HL-60/S4 treated with retinoic acid at 250 ng/mL for 4 days and 3 days (cell line): ENCODE measurements at regions not wholly inside any gene's neighbourhood (a gene's known extent, or its start where the extent isn't known, plus 50 kb on each side); places are given as distances from the start of the nearest gene placed in this dataset.

Source experiments
- in situ Hi-C: fragments of 300-500 bp; cut with MboI; formaldehyde crosslinking; loops from 2 replicates; pipeline ENCODE4 v1.7.0; 2022; ENCODE audit warnings: low sequenced_read_pairs

DNA sequence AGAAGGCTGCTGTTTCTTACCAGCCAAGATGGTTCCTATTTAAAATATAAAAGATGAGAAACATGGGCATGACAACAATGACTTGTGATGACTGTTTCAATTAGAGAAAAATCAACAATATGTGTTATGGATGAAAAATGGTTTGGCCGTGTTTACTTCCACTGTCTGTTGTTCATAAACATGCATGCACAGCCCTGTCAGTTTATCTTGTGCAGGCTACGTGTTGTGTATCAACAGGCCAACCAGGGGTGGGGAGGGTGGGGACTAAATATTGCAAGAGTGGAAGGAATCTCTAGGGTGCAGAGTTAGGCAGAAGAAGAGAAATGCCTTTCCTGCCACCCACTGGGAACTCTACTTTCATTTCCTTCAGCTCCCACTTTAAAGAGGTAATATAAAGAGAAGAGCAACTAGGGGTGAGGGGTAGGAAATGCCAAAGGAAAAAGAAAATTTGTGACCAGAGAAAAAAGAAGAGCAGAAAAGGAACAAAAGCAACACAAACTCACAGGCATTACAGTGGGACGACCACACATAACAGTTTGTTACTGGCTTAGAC lies 116.8 kb upstream of the MEIS1 start:
- in situ Hi-C loops, result no loop called here

DNA sequence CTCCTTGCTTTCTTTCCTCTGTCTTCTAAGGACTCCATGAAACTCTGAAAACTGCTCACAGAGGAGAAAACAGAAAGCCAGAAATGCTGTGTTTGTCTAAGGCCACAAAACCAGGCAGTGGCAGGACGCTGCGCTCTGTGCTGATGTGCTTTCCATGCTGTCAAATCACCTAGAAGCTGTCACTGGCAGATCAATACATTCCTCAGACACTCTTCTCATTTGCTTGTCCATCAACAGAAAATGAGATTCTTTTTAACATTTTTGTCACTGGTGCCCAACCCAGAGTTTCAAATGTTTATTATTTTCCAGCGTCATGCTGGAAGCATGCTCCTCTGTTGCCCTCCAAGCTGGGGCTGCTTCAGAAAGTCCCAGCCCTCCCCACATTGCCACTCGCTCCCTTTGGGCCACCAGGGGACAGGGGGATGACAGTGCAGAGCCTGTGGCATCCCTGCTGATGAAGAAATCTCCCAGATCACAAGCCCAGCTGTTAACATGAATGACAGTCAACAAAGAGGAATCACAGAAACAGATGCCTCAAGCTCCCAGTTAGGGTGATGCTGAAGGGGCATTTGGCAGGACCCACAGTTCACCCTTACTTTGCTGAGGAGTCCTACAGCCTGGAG lies 117.5 kb upstream of the MEIS1 start:
- in situ Hi-C loops, result no loop called here

DNA sequence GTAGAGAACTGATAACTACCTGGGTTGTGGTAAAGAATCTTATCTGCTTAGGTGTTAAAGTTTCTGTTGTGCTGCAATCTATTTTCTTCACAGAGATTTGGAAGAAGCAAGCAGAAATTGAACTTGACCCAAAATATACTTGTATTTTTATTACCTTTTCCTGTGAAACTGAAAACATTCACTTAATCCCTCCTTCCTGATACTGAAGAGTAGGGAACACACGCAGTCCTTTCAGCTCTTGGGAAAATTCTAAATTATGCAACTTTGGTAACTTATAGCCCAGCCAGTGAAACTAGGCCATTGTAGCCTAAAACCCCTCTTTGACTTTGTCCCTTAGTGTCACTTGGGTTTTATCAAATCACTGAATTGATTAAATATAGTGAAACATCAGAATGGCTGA lies 128.4 kb upstream of the MEIS1 start:
- in situ Hi-C loops, result no loop called here

DNA sequence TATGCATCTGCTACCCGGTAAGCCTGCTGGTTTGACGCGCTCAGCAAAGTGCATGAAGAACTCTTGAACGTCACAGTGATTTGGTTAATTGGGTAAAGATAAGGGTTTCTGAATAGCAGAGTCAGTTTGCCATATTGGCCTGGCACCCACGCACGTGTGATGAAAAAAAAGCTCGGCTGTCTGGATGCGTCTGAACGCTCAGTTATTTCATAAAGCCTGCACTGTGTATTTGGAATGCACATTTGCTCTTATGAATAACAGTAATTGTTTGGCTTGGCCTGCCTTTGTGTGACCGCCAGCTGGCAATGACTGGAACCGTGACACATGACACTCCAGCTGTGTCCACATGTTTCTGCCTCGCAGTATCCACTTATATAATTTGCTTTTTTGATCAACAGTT lies 129.2 kb upstream of the MEIS1 start:
- in situ Hi-C loops, result no loop called here

DNA sequence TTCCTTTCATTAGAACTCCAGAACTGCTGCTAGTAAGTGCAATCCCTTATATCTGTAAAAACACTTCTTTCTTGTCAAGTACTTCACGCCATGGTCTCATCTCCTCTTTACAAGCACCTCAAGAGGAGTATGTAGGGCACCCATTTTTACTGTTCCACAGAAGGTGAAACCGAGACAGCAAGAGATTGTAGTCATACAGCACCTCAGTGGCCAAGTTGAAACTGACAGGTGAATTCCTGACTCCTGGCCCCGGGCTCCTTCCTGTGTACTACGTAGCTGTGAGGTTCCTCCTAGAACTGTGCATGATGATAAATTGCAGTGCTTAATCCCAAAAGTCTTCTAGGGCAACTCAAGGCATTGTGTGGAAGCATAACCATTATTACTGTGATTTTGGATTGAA lies 131.5 kb upstream of the MEIS1 start:
- in situ Hi-C loops, result no loop called here

DNA sequence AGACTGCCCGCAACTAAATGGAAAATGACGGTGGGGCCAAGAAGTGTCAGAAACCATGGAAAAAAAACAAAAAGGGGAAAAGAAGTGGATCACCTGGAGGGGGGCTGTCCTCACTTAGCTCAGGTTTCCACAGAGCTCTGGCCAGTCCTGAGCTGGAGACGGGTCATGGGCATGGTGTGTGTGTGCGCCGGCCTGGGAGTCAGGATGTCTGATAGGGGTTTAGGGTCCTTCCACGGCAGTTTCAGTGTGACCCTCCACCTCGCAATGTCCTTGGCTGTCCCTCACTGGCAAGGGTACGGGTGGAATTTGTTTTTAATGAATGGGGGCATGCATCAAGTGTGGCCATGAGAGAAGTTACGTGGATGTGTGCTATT lies 133.2 kb upstream of the MEIS1 start:
- in situ Hi-C loops, result no loop called here

DNA sequence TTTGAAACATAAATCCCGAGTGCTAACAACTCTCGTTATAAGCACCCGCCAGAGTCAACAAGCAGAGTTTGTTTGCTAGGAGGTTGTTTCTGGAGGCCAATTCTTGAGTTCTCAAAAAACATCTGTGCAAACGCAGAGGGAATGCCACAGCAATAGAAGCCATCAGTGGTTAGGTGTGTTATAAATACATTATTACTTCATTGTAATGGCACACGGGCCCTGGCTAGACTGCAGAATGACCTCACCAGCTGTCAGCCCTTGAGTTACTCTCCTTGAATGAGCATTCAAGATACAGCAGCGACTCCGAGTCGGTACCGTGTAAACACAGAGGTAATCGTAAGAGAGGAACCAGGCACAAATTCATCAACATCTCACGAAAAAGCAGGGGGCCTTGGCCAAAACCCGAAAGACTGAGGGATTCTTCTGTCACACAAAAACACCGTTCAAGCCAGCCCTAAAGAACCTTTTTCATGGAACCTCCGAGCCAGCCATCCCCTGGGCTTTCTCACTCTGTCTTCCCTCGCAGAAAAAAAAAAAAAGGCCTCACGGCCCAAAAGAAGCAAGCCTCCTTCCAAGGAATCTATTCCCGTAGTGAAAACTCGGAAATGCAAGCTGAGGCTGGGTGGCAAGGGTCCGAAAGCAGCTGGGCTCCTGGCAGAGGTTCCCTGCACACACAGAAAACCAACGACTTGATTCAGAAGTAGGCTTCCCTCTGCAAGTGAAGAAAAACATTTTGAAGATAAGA lies 133.7 kb upstream of the MEIS1 start:
- in situ Hi-C loops, result no loop called here

DNA sequence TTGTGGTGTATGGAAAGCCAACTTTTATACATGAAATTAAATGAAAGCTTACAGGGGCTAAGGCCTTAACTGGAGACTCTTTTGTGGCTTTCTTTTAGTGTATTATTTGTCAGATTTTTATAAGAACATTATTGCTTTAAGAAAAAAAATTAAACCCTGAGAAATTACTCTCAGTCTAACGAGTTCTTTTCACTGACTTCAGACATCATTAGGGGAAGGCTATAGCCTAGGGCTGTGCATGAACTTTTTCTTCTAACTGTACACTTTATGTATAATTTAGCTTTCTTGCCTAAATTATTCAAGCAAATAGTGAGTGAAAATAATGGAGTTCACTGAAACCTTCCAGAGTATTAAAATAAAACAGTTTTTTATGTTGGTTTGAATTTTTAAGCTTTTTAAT lies 151.1 kb upstream of the MEIS1 start:
- in situ Hi-C loops, result no loop called here

DNA sequence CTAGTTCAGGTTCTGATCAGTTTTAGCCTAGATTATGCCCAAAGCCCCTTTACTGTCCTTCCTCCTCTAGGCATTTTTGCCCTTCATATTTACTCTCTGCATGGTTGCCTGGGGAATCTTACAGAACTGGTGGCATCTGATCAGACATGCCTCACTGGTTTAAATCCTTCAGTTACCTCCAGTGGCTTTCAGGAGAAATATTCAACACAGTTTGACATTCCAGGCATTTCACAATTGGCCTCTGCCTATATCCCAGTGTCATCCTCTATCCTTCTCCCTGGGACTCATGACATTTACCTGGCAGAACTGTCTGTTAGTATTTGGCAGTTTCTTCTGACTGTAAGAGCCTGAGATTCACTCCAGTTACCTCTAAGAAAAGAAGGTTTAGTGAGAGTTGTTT lies 152.9 kb upstream of the MEIS1 start:
- in situ Hi-C loops, result no loop called here

DNA sequence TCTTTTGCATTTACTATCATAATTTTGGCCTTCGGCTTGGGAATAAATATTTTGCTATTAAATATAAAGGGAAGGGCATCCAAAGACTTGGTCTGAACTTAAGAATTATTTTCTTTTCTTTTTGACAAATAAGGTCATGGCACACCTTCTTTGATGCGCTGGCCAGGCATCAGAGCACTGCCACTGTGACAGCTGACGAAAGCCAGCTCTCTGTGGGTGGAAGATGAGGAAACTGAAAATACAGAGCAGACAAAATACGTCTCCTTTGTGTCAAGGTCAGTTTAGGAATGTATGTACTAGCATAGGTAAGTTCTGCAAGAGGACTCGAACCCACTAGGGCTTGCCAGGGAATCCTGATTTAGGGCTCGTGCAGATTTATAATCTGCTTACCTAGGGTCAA lies 155.9 kb upstream of the MEIS1 start:
- in situ Hi-C loops, result no loop called here

DNA sequence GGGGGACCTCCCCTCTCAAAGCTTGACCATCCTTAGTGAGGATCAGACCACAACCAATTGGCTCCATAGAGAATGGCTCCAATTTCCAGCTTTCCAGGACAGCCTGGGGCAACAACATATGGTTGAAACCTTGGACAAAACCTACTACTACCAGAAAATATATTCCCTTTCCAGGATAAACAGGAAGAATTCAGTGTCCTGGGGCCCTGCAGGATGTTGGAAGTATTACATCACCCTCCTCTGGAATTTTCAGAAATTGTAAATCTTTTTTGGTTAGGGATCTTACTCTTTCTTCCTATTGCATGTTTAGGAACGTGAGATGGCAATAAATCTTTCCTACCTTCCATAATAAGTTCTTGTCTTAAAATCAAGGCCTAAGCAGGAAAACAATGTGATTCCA lies 158.9 kb upstream of the MEIS1 start:
- in situ Hi-C loops, result no loop called here

DNA sequence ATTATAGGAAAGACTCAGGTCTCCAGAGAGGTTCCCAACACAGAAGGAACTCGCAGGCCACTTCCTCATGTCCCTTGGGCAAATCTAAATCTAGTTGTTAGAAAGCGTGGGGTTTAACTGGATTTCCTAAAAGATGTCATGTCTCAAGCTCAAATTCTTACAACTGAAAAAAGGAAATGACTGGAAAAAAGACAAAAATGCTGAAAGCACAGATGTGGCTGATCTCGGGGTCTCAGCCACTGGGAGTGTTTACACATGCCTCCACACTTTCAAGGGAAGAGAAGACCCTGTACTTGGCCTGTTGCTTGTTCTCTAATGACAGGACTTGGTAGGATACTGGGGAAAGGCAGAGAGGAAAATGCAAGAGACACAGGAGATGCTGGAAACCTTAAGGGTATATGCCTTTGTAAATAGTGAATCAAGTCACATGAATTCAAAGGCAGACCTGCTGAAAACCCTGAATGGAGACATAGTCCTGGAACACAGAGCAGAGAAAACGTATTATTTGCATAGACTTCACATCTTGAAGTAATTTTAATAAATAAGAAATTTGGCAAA lies 160.9 kb upstream of the MEIS1 start:
- in situ Hi-C loops, result no loop called here

DNA sequence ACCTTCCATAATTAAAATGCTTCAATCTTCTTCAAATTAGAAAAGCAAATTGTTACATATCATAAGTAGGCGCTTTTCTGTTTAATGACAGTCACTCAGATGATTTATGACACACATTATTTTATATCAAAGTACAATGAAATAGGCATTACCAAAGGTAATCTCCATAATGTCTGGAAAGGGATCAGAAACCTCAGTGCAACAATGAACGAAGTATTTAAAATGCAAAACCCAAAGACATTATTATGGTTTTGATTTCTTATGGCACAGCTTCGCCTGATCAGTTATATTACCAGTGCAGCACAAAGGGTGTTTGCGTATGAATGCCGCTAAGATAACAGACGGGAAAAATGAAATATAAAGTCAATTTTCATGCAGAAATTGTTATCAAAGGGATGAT lies 162.2 kb upstream of the MEIS1 start:
- in situ Hi-C loops, result no loop called here

DNA sequence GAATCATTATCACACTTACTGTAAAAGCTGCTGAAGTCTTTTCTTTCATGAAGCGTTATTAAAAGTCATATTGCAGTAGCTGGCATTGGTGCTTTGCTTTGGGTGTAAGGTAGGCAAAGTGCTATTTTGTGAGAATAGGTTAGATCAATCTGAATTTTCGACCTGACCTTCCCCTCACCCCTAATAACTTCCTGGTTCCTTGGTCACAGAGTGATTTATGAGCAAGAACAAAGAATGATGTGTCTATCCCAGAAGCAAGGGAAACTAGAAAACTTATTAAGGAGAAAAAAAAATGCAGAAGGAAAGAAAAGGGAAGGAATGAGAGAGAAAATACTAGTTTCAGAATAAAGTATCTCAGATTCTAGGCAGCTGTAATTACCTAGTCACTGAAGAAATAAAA lies 163.1 kb upstream of the MEIS1 start:
- in situ Hi-C loops, result no loop called here

DNA sequence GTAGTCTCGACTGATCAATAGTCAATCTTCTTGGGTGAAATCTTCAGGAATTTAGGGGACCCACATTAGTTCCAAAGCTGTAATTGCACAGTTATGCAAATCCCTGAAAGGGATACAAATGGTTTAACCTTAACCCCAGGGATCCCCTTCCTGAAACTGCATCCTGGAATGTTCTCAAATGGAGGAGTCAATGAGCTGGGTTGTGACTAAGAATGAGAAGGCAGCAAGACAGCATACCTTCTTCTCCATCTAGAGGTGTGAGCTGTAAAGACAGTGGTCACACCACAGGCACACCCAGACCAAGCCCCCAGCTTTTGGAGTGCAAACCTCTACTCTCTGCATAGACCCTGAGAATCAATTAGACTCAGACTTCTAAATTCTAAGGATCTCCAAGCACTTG lies 164.7 kb upstream of the MEIS1 start:
- in situ Hi-C loops, result no loop called here

DNA sequence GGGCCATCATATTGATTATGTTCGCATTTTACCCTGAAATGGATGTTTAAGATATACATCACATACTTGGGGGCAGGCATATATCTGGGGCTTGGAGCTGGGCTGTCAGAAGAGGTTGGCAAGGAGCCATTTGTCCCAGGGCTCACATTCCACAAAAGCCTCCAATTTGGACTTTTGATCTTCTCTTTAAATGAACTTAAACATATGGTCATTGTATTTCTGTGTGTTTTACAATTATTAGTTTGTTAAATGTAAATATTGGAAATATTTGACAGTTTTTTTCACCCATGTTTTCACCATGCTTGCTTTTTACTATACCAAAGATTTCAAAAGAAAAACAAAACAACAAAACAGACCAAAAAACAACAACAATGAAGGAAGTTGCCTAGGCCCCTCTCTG lies 165.8 kb upstream of the MEIS1 start:
- in situ Hi-C loops, result no loop called here

DNA sequence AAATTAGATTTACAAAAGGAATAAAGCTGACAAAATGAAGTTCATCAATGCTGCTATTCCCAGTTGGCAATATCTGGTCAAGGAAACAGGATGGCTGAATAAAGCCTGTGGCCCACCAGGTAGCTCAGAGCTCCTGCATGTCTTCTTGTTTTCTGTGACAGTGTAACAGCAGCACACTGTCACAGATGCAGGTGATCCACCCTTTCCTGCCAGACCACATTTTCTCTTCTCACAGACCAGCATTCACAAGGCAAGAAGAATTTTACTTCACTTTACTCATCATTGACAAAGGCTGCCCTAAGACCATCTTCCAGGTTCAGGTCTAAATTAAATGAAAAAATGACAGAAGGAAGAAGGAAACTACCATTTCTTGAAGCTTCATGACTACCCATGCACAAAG lies 166.2 kb upstream of the MEIS1 start:
- in situ Hi-C loops, result no loop called here

DNA sequence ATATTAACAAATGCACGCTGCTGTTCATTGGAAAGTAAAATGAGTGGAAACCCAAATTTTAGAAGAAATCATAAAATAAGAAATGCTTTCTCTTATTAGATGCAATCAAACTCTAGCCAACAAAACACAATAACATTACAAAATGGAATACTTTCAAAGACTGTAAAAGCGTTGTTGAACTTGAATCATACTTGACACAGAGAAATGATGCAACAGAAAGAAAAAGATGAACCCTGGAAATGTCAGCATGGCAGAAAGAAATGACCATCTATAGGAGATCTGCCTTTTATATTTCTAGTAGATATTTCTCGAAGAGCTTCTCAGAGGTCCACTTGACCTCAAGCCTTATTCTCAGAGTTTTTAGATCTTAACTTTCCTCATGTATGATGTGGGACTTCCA lies 170.6 kb upstream of the MEIS1 start:
- in situ Hi-C loops, result no loop called here

DNA sequence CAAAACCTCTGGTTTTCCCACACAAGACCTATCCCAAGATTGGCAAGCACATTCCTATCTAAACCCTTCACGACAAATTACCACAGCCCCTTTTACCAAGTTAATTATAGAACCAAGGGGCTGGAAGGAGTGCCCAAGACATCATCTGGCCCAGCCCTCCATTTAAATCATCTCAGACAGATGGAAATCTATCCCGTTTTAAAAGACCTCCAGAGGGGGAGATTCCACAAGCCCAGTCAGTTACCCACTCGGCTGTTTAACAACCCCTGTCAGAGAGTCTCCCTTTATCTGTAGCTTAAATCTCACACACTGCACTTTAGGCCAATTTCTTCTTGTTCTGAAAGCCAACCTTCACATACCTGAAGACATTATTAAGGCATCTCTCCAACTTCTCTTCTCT lies 179.1 kb upstream of the MEIS1 start:
- in situ Hi-C loops, result no loop called here

DNA sequence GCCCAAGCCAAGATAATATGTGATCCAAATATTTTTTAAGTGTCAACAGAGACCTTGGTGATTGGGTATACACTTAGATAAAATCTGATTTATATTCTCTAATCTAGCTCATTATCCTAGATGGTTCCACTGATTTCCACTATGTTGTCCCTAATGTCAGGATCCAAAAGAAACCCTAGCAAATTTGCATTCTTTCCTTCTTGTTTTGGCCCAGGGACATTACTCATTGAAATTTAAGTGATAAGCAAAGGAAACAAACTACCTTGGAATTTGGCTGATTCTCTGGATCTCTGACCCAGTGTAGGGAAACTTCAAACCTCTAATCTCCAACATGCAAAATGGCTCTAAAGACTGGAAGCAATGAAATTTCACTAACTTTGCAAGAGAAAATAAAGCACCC lies 179.8 kb upstream of the MEIS1 start:
- in situ Hi-C loops, result no loop called here

DNA sequence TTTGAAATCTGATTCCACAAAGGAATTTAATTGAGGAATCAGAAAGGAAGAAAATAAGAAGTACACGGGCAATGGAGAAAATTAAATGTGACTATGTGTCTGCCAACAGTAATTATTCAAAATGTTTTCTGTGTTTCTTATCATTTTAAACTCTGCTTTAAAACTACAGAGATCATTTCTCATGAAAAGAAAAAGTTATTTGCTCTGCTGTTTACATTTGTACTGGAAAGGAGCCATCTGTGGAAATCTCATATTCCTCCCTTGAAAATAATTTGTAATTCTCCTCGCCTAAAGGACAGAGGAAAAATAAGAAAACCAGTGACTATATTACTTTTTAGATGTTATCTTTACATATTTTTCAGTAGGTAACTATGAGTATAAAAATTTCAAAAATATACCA lies 181.9 kb upstream of the MEIS1 start:
- in situ Hi-C loops, result no loop called here

DNA sequence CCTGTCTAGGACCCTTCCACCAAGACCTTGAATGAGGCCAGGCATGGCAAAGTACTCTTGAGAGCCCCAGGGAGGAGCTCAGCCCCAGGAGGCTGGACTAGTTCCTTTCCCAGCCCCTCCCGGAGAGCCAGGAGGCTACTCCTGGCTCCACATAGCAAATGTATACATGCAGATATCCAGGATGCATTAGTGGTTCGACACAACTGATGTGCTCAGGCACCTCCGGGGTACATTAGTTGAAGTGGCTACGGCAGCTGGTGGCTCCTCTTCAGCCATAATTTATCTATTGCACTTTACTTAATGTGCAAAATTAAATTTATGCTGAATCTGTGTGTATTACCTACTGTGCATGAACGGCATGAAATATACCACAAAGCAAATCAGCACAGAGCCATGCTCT lies 182.8 kb upstream of the MEIS1 start:
- in situ Hi-C loops, result no loop called here
